ENCODE measurements at regions not wholly inside any gene's neighbourhood (a gene's known extent, or its start where the extent isn't known, plus 50 kb on each side); places are given as distances from the start of the nearest gene placed in this dataset.

DNA sequence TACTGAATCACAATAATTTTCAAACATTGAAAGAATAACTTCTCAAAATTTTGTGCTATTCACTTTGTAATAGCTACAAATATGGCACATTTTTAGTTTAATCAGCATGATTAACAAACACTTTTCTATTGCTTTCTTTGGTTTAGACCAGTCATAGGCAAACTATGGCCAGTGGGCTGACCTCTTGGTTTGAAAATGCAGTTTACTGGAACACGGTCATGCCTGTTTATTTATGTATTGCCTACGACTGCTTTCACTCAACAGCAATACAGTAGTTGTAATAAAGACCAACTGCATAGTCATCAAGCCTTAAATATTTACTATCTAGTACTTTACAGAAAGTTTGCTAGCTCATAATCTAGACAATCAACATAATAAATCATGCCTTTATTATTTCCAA is 810.8 kb downstream of the TLE1 start:
- TF ChIP-seq, protein P1, sequence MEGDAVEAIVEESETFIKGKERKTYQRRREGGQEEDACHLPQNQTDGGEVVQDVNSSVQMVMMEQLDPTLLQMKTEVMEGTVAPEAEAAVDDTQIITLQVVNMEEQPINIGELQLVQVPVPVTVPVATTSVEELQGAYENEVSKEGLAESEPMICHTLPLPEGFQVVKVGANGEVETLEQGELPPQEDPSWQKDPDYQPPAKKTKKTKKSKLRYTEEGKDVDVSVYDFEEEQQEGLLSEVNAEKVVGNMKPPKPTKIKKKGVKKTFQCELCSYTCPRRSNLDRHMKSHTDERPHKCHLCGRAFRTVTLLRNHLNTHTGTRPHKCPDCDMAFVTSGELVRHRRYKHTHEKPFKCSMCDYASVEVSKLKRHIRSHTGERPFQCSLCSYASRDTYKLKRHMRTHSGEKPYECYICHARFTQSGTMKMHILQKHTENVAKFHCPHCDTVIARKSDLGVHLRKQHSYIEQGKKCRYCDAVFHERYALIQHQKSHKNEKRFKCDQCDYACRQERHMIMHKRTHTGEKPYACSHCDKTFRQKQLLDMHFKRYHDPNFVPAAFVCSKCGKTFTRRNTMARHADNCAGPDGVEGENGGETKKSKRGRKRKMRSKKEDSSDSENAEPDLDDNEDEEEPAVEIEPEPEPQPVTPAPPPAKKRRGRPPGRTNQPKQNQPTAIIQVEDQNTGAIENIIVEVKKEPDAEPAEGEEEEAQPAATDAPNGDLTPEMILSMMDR (IDR thresholded peaks at IDR 0.05; ENCODE audit: low read depth, low read length): no peak
- TF ChIP-seq MYC (IDR thresholded peaks at IDR 0.05; ENCODE audit: low read depth, low read length) (no peak), POLR2A (IDR thresholded peaks at IDR 0.05; ENCODE audit: extremely low read depth, insufficient read length) (no peak)
